OCI-LY7 (cell line): ENCODE measurements at regions not wholly inside any gene's neighbourhood (a gene's known extent, or its start where the extent isn't known, plus 50 kb on each side); places are given as distances from the start of the nearest gene placed in this dataset.

Experiments
- BruUV-seq: library from RNA; stranded (reverse); fragments of 400-500 nt; replicated peaks from 2 replicates; lab custom pipeline; 2021; lab: Mats Ljungman, UMichigan
- CTCF ChIA-PET: fragments of 300-600 bp; sonication (Branson Sonifier 250); formaldehyde crosslinking; loops from one replicate; lab custom pipeline; 2022; ENCODE audit warnings: antibody characterized with exemption; ENCODE audit not compliant: unreplicated experiment; lab: Charles Lee
- POLR2A ChIA-PET: fragments of 300-600 bp; sonication (Branson Sonifier 250); formaldehyde crosslinking; loops from one replicate; lab custom pipeline; 2022; ENCODE audit warnings: antibody characterized with exemption; lab: Charles Lee
- DNase-seq: peaks from one replicate; pipeline ENCODE4 v3.0.0-alpha.2; 2015; ENCODE audit warnings: low spot score
- H2AFZ ChIP-seq: fragments of 200-600 bp; sonication (generic), shearing (Covaris generic); 2 replicates; pipeline ENCODE4 v1.6.1; 2014; ENCODE audit warnings: mild to moderate bottlenecking, antibody characterized with exemption, low read length, moderate library complexity
- H3K27ac ChIP-seq: fragments of 200-600 bp; sonication (generic); 2 replicates; pipeline ENCODE4 v1.5.1; 2014; ENCODE audit warnings: mixed run types, low read depth, mild to moderate bottlenecking, moderate library complexity, low read length, inconsistent platforms; ENCODE audit not compliant: poor library complexity, severe bottlenecking
- H3K36me3 ChIP-seq: fragments of 200-600 bp; sonication (generic); 2 replicates; pipeline ENCODE4 v1.6.1; 2014; ENCODE audit warnings: mild to moderate bottlenecking, antibody characterized with exemption, low read length, moderate library complexity, mixed read lengths; ENCODE audit not compliant: insufficient read depth
- H3K4me1 ChIP-seq: fragments of 200-600 bp; sonication (generic); 2 replicates; pipeline ENCODE4 v1.5.1; 2014; ENCODE audit warnings: mild to moderate bottlenecking, low read length; ENCODE audit not compliant: insufficient read depth, poor library complexity, severe bottlenecking
- H3K4me2 ChIP-seq: fragments of 200-600 bp; sonication (generic); 2 replicates; pipeline ENCODE4 v1.6.1; 2014; ENCODE audit warnings: mild to moderate bottlenecking, low read length
- H3K4me3 ChIP-seq: fragments of 200-600 bp; sonication (generic); 2 replicates; pipeline ENCODE4 v1.5.1; 2014; ENCODE audit warnings: mild to moderate bottlenecking, low read depth, low read length; ENCODE audit not compliant: poor library complexity, severe bottlenecking
- H3K79me2 ChIP-seq: fragments of 200-600 bp; sonication (generic); 2 replicates; pipeline ENCODE4 v1.6.1; 2016; ENCODE audit warnings: low read depth, mild to moderate bottlenecking, low read length, moderate library complexity, mixed read lengths; ENCODE audit not compliant: insufficient read depth
- H3K9me2 ChIP-seq: fragments of 200-600 bp; sonication (generic); 2 replicates; pipeline ENCODE4 v1.6.1; 2016; ENCODE audit warnings: mild to moderate bottlenecking, low read length, mixed read lengths; ENCODE audit not compliant: insufficient read depth
- H3K9me3 ChIP-seq: fragments of 200-600 bp; sonication (generic); 2 replicates; pipeline ENCODE4 v1.6.1; 2014; ENCODE audit warnings: mild to moderate bottlenecking, mixed run types, low read length, mixed read lengths
- H4K20me1 ChIP-seq: fragments of 200-600 bp; sonication (generic); 2 replicates; pipeline ENCODE4 v1.6.1; 2014; ENCODE audit warnings: mild to moderate bottlenecking, antibody characterized with exemption, low read length, moderate library complexity, mixed read lengths; ENCODE audit not compliant: insufficient read depth
- EZH2phosphoT487 ChIP-seq: fragments of 200-600 bp; sonication (generic); IDR thresholded peaks from 2 replicates; pipeline ENCODE4 v1.6.1; 2018; ENCODE audit warnings: low read depth, borderline replicate concordance, mild to moderate bottlenecking, mixed run types, antibody characterized with exemption, low read length, moderate library complexity, mixed read lengths
- intact Hi-C: fragments of 100-400 bp; cut with micrococcal nuclease; formaldehyde crosslinking; loops from one replicate; pipeline ENCODE4 v1.10.0; 2022; ENCODE audit not compliant: unreplicated experiment
- TF ChIP-seq, protein P1 (sequence below): fragments of 200-600 bp; sonication (generic); conservative IDR thresholded peaks from 2 replicates; pipeline ENCODE4 v1.5.1; 2014; ENCODE audit warnings: mild to moderate bottlenecking, antibody characterized with exemption, low read length, moderate library complexity, mixed read lengths

DNA sequence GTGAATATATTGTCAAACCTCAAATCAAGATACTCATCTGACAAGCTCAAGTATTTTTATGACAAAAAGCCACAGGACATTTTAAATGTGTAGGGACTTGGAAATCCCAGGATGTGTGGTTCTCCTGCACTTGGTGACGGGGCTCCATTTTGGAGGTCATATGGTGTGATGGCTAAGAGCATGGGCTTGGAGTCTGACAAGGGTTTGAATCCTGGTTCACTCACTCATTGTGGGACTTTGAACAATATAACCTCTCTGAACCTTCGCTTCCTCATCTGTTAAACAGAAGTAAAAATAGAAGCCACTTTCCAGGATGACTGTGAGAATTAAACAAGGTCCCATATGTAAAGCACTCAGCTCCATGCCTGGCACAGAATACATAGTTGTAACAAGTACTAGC, 99.6 kb downstream of the SMIM20 start:
- POLR2A ChIA-PET, result interaction anchor here (1.1 kb wide), 1 partner anchor 21 kb away, joined by 5 read pairs; no protein-coding TSS in a partner anchor
- no peak for DNase-seq
- peaks cover 4% of the 10 kb centered on the region for H3K9me3 ChIP-seq
- BruUV-seq, result no TSS peak
- CTCF ChIA-PET, result no interaction called here
- no peak overlapping the region for H3K4me3 ChIP-seq
- no peak overlapping the region for H3K27ac ChIP-seq
- no peaks in the 10 kb centered on the region for H3K79me2 ChIP-seq
- H3K9me2 ChIP-seq, result no peaks in the 10 kb centered on the region
- H4K20me1 ChIP-seq, result no peaks in the 10 kb centered on the region
- intact Hi-C loops, result no loop called here
- H2AFZ ChIP-seq, result no peak overlapping the region
- TF ChIP-seq, protein P1, sequence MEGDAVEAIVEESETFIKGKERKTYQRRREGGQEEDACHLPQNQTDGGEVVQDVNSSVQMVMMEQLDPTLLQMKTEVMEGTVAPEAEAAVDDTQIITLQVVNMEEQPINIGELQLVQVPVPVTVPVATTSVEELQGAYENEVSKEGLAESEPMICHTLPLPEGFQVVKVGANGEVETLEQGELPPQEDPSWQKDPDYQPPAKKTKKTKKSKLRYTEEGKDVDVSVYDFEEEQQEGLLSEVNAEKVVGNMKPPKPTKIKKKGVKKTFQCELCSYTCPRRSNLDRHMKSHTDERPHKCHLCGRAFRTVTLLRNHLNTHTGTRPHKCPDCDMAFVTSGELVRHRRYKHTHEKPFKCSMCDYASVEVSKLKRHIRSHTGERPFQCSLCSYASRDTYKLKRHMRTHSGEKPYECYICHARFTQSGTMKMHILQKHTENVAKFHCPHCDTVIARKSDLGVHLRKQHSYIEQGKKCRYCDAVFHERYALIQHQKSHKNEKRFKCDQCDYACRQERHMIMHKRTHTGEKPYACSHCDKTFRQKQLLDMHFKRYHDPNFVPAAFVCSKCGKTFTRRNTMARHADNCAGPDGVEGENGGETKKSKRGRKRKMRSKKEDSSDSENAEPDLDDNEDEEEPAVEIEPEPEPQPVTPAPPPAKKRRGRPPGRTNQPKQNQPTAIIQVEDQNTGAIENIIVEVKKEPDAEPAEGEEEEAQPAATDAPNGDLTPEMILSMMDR, result no peak
- no peak for TF ChIP-seq EZH2phosphoT487
- H3K4me1 ChIP-seq, result no peaks in the 10 kb centered on the region
- no peak overlapping the region for H3K4me2 ChIP-seq
- H3K36me3 ChIP-seq, result no peaks in the 10 kb centered on the region

DNA sequence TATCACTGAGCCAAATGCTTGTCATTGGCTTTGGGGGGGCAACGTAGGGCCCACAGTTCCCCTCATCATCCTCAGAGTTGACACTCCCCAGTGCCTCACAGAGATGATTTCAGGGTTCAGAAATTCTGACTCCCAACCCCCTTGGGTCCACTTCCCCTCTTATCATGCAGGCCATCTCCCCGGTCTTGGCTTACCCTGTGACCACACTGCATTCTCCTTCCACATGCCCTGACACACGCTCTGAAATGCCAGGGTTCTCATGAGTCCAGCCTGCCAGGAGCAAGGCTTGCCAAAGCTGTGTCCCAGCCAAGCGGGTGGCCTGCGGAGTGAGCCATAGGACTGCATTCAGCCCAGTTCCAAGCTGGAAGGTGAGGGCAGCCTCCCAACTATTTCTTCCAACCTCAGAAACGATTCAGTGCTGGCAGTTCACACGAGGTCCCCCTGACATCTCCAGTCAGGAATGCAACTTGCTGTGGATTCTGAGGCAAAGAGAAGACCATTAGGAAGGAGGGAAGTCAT, 101.2 kb downstream of the SMIM20 start:
- H3K4me1 ChIP-seq, result no peaks in the 10 kb centered on the region
- no peaks in the 10 kb centered on the region for H4K20me1 ChIP-seq
- POLR2A ChIA-PET, result no interaction called here
- BruUV-seq, result no TSS peak
- H3K27ac ChIP-seq, result no peak overlapping the region
- CTCF ChIA-PET, result no interaction called here
- no peak overlapping the region for H2AFZ ChIP-seq
- H3K9me3 ChIP-seq, result no peaks in the 10 kb centered on the region
- TF ChIP-seq EZH2phosphoT487, result no peak
- TF ChIP-seq, protein P1, result no peak
- H3K4me3 ChIP-seq, result no peak overlapping the region
- no peak overlapping the region for H3K4me2 ChIP-seq
- intact Hi-C loops, result no loop called here
- no peaks in the 10 kb centered on the region for H3K79me2 ChIP-seq
- no peak for DNase-seq
- no peaks in the 10 kb centered on the region for H3K36me3 ChIP-seq
- no peaks in the 10 kb centered on the region for H3K9me2 ChIP-seq

DNA sequence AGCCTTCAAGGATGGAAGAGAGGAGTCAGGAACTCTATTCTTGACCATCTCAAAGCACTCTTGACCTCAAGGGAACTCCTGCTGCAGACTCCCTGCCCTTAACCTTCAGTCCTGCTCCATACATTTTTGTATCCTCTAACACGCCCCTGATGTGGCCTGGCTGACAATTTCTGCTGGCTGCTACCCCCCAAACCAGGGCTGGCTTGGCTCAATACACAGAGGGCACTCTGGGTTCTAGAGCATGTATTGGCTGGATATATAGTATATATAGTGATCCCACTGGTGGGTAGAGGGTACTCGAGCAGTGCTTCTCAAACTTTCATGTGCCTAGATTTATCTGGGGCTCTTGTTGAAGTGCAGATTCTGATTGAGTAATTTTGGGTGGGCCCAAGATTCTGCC, 101.9 kb downstream of the SMIM20 start:
- Histone ChIP-seq H3K27ac (no peak overlapping the region), H3K36me3 (no peaks in the 10 kb centered on the region), H3K79me2 (no peaks in the 10 kb centered on the region), H3K4me2 (no peak overlapping the region), H3K9me3 (no peaks in the 10 kb centered on the region), H2AFZ (no peak overlapping the region), H3K4me1 (no peaks in the 10 kb centered on the region), H4K20me1 (no peaks in the 10 kb centered on the region), H3K9me2 (no peaks in the 10 kb centered on the region), H3K4me3 (no peak overlapping the region)
- ChIA-PET POLR2A (no interaction called here), CTCF (no interaction called here)
- TF ChIP-seq, protein P1, result no peak
- no peak for TF ChIP-seq EZH2phosphoT487
- BruUV-seq, result no TSS peak
- intact Hi-C loops, result no loop called here
- no peak for DNase-seq
